CD4-positive, alpha-beta T cell treated with Interleukin-17A for 1 hour (primary cell): ENCODE measurements at regions not wholly inside any gene's neighbourhood (a gene's known extent, or its start where the extent isn't known, plus 50 kb on each side); places are given as distances from the start of the nearest gene placed in this dataset.

ENCODE experiments used
- DNase-seq: peaks from one replicate; pipeline ENCODE4 v3.0.0-alpha.2; 2020

DNA sequence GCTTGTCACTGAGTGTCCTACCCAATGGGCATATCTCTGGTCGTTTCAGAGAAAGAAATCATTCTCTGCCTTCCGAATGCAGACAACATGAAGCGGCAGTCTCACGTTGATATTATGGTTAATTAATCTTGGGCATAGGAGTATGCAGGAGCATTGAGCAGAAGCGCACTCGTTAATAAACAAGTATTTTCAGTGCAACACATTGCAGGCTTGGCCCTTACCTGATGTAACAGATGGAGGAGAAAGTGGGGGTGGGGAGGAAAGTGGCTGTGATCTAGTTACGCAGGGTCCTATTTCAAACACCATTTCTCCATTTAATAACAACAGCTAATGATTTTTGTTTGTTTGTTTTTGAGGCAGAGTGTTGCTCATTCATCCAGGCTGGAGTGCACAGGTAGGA, 414.0 kb upstream of the RBFOX1 start:
- DNase-seq: no peak

- DNase-seq: no peak
Observed at GRCh38 chr16:6916946-6917345, 415.7 kb upstream of the RBFOX1 start.

DNA sequence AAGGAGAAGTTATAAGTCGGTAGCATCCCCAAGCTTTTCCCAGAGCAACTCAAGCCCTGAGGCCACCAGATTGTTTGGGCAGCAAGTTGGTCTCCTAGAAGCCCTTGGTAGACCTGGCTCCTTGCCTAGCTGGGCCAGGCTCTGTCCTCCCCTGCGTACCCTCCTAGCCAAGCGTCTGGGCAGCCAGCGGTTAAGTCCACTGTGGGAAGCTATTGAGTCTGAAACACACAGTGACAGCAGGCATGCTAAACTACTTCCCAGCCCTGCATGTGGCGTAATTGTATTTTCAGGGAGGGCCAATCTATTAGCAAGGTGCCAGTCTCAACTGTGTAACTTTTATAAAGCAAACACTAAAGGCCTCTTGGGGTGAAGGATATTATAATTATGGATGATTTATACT, 419.1 kb upstream of the RBFOX1 start:
- no peak for DNase-seq

GRCh38 chr16:6910301-6910700, 422.3 kb upstream of the RBFOX1 start:
- no peak for DNase-seq

- no peak for DNase-seq
Observed at GRCh38 chr16:6905601-6906000, 427.0 kb upstream of the RBFOX1 start.

GRCh38 chr16:6903671-6904070, 429.0 kb upstream of the RBFOX1 start:
- DNase-seq: no peak

GRCh38 chr16:6898896-6899295, 433.7 kb upstream of the RBFOX1 start:
- DNase-seq: no peak

- no peak for DNase-seq
Observed at GRCh38 chr16:6897876-6898485, 434.7 kb upstream of the RBFOX1 start.

- no peak for DNase-seq
Observed at GRCh38 chr16:6892966-6893365, 439.7 kb upstream of the RBFOX1 start.

DNA sequence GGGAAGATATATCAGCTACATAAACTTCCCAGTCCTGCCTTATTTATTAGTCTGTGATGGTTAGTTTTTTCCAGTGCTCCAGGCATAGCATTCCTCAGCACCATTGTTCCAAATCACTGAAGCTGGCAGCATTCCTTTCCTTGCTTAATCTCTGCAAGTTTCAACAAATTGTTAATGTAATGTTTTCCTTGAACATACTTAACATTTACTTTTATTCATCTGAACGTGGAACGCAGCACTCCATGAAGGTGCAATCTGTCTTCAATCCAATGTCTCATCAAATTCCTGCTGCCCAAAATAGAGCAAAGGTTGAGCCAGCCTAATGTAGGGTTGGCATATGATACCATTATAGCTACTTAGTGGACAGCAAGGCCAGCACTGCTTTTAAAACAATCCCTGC, 441.1 kb upstream of the RBFOX1 start:
- no peak for DNase-seq

- no peak for DNase-seq
Observed at GRCh38 chr16:6888531-6888930, 444.1 kb upstream of the RBFOX1 start.

DNA sequence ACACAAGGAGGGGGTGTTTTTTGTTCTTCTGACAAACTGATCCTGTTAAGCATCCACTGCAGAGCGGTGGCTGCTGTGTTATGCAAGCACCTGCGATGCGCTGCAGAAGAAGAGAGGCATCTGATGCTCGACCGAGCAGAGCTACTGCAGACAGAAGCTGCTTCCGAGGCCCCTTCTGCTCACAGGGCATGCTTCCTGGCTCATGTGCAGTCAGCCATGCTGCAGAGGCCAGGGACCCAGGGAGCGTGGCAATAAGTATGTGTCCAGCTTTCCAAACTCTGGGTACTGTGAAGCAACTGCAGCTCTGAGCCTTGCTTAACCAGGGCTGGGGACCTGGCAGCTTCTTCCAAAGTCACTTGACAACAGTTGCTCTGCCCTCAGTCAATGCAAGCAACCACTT, 448.6 kb upstream of the RBFOX1 start:
- no peak for DNase-seq

DNA sequence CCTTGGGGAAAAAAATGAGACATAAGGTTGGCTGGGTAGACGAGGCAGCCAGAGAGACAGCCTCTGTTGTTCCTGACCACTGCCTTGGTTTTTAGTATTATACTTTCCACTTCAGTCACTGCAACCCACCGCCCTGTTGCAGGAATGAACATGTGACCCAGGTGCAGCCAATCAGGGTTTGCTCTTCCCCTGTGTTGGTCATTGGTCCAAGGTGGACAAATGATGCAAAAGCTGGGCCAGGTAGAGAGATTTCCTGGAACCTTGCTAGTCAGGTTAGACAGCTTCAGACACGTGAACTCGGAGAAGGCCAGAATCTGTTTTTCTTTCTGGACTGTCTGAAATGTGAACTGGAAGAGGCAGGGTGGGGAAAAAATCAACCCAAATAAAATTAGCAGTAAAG, 452.4 kb upstream of the RBFOX1 start:
- DNase-seq: no peak

GRCh38 chr16:6864671-6865070, 468.0 kb upstream of the RBFOX1 start:
- DNase-seq: no peak

DNA sequence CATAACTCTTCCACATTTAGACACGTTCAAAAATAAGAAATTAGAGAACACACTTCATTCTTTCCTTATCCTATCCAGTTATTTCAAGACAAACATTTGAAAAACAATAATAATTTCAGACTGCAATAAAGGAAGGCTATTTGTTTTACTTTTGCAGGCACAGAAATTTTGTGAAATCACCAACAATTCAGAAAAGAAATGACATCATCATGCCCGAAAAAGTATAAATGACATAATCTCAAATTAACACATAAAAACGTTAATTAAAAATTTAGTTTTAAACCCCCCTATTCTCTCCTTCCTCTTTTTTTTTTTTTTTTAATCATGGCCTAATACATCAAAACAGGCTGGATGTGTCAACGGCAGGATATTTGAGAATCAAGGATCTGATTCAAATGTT, 468.4 kb upstream of the RBFOX1 start:
- no peak for DNase-seq

DNA sequence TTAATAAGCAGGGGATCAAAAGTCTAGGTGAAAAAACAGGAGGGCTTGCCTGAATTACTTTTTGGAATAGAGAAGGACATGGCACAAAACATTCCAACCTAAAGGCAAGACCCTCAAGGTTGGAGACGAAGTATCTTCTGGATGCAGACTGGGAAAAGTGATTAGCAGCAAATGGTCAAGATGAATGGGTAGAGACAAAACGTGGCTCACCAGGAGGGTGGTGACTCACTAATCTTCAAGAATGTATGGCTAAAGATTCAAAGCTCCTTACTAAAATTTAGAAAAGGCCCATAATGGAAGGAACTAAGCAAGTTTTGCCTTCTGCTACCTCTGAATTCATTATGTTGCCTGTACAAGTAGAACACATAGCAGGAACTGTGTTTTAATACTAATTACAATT, 469.5 kb upstream of the RBFOX1 start:
- DNase-seq: no peak

DNA sequence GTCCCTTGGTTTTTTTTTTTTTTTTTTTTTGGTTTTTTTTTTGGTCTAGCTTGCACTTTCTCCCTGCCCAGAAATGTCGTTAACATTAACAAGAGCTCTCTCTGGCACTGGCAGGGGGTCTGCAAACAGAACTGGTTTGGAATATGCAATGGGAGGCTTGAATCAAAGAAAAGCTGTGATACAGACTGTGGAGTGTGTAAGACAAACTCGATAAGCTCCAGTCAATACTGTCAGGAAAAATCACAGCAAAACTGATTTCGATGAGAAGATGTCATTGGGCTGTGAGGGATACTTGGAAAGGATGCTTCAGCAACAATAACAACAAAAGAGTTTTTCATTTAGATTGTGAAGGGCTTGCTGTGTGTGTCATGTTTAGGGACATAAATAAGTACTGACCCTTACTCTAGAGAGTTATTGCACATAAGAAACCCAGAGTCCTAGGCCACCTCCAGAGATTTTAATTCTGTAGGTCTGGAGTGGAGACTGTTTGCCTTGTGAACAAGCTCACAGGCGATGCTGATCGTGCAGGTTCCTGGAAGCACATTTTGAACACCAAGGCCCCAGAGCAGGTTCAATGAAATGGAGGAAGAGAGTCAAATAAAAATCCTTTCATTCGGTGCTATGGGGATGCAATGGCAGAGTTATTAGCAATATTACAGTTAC, 470.7 kb upstream of the RBFOX1 start:
- DNase-seq: no peak

- DNase-seq: no peak
Observed at GRCh38 chr16:6861135-6861814, 471.4 kb upstream of the RBFOX1 start.

DNA sequence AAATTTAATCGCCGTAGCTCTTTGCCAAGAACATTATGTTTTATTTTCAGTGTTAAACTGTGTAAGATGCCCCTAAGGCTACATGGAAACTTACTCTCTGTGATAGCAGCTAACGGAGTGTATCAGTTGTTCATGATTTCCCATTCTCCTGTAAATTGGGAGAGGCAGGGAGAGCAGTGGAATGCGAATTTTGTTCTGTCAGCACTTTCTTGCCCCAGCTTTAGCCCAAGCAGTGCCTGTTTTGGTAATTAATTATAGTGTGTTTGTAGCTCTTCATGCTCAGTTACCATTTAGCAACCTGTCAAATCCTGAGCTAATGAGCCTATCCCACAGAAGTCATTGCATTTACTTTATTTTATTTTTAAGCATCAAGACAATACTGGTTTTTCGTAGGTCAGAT, 475.1 kb upstream of the RBFOX1 start:
- DNase-seq: no peak

DNA sequence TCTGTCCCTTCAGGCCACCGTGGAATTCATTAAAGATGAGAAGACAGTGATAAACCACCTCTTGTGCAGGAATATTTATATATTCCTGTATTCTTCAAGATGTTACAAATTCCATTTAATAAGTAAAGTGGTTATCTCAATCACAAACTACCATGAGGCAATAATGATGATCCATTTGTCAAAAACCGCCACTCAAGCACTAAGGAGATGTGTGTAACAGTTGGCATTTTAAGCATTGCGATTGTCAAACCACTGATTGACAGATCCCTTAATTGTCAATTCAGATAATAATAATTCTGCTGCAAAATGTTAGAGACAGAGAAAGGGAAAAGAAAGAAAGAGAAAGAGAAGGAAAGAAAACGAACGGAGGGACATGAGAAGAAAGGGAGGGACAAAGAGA, 476.1 kb upstream of the RBFOX1 start:
- no peak for DNase-seq

DNA sequence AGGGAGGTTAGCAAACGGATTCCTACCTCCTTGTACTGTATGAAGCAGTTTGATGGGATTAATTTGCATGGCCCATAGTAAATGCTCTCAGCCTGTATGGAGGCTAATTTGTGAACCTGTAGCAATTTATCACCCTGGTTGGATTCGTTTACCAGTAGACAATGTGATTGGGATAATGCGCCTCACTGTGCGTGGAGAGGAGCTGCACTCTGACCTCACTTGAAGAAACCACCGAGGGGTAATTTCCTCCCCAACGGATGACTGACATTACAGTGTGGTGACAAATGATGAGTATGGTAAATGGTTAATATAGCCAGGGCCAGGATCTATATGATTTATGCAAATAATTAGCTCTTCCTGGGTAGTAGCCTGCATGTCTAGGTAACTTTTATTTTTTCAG, 479.1 kb upstream of the RBFOX1 start:
- DNase-seq: no peak

DNA sequence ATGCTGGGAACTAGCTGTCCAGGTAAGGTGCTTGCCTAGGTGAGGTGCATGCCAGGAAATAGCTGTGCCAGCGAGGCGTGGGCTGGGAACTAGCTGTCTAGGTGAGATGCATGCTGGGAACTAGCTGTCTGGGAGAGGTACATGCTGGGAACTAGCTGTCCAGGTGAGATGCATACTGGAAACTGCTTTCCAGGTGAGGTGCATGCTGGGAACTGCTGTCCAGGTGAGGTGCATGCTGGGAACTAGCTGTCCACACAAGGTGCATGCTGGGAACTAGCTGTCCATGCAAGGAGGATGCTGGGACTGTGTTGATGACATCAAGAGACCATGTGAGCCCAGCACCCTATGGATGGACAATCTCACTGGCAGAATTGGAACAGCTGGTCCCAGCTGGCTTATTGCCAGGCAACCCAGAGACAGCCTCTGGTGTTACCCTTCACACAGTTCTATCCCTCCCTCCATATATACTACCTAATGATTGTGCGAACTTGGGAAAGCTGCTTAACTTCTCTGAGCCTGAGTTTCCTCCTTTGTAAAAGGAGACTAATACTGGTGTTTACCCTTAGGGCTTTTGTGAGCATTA, 479.9 kb upstream of the RBFOX1 start:
- DNase-seq: no peak

DNA sequence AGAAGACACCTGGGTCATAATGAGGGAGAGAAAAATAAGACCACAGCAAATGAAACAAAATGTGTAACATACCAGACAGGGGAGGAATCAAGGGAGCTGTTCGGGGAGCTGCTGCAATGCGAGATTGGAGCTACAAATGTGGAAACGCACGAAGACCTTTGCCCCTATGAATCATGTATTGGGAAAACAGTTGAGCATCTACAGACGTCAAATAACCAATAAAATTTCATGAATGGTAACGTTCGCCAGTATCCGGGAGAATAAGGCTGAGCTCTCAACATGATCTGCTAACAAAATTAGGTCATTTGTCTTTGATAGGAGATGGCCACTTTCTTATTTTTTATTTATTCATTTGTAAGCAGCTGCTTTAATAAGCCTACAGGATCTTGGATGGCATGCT, 486.2 kb upstream of the RBFOX1 start:
- DNase-seq: no peak

GRCh38 chr16:6841392-6841791, 491.3 kb upstream of the RBFOX1 start:
- DNase-seq: no peak
